ENCODE measurements at regions not wholly inside any gene's neighbourhood (a gene's known extent, or its start where the extent isn't known, plus 50 kb on each side); places are given as distances from the start of the nearest gene placed in this dataset.

- TF ChIP-seq, protein P1, sequence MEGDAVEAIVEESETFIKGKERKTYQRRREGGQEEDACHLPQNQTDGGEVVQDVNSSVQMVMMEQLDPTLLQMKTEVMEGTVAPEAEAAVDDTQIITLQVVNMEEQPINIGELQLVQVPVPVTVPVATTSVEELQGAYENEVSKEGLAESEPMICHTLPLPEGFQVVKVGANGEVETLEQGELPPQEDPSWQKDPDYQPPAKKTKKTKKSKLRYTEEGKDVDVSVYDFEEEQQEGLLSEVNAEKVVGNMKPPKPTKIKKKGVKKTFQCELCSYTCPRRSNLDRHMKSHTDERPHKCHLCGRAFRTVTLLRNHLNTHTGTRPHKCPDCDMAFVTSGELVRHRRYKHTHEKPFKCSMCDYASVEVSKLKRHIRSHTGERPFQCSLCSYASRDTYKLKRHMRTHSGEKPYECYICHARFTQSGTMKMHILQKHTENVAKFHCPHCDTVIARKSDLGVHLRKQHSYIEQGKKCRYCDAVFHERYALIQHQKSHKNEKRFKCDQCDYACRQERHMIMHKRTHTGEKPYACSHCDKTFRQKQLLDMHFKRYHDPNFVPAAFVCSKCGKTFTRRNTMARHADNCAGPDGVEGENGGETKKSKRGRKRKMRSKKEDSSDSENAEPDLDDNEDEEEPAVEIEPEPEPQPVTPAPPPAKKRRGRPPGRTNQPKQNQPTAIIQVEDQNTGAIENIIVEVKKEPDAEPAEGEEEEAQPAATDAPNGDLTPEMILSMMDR (IDR thresholded peaks at IDR 0.05): no peak
- TF ChIP-seq ELF4 (CRISPR knock-in tag; IDR thresholded peaks at IDR 0.05; ENCODE audit: low read depth) (no peak), FOXP4 (CRISPR knock-in tag; IDR thresholded peaks at IDR 0.05) (no peak)
- TF ChIP-seq, protein P2, sequence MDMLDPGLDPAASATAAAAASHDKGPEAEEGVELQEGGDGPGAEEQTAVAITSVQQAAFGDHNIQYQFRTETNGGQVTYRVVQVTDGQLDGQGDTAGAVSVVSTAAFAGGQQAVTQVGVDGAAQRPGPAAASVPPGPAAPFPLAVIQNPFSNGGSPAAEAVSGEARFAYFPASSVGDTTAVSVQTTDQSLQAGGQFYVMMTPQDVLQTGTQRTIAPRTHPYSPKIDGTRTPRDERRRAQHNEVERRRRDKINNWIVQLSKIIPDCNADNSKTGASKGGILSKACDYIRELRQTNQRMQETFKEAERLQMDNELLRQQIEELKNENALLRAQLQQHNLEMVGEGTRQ (CRISPR knock-in tag; IDR thresholded peaks at IDR 0.05): no peak
These were observed 1308.9 kb downstream of the OLFM4 start for GRCh38 chr13:54337540-54337939.
